ENCODE measurements at regions not wholly inside any gene's neighbourhood (a gene's known extent, or its start where the extent isn't known, plus 50 kb on each side); places are given as distances from the start of the nearest gene placed in this dataset.
"Not testable (repeated sequence)": the region's sequence is repeated elsewhere in the genome, so short reads cannot be mapped to it uniquely, and the experiment has no call there.

DNA sequence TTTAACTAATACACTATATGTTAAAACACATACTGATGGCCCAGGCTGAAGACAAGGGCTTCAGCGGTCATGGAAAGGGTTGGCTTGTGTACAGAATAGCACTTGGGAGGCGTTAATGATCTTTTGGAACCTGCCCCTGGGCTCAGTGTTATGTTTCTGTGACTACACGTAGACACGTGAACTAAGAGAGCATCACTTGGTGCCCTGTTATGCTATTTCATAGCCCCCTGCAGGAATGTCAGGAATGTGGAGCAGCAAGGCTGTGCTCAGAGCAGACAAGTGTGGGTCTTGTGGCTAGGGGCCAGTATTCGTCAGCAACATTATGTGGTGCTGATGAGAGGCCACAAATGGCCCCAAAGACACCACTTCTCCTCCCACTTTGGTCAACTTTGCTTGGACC lies 132.4 kb downstream of the MAP3K21 start:
- DNase-seq (ENCODE audit: low read depth) = no peak
- H3K4me3 ChIP-seq (ENCODE audit: low read length) = no peak overlapping the region

GRCh38 chr1:233460692-233461091 lies 133.2 kb downstream of the MAP3K21 start:
- H3K4me3 ChIP-seq (ENCODE audit: low read length) = no peak overlapping the region
- TF ChIP-seq, protein P1, sequence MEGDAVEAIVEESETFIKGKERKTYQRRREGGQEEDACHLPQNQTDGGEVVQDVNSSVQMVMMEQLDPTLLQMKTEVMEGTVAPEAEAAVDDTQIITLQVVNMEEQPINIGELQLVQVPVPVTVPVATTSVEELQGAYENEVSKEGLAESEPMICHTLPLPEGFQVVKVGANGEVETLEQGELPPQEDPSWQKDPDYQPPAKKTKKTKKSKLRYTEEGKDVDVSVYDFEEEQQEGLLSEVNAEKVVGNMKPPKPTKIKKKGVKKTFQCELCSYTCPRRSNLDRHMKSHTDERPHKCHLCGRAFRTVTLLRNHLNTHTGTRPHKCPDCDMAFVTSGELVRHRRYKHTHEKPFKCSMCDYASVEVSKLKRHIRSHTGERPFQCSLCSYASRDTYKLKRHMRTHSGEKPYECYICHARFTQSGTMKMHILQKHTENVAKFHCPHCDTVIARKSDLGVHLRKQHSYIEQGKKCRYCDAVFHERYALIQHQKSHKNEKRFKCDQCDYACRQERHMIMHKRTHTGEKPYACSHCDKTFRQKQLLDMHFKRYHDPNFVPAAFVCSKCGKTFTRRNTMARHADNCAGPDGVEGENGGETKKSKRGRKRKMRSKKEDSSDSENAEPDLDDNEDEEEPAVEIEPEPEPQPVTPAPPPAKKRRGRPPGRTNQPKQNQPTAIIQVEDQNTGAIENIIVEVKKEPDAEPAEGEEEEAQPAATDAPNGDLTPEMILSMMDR (IDR thresholded peaks at IDR 0.05; ENCODE audit: insufficient read depth, low read depth, low read length, missing control alignments) = no peak
- DNase-seq (ENCODE audit: low read depth) = no peak

More for the DNA sequence above, 132.4 kb downstream of the MAP3K21 start:
- TF ChIP-seq, protein P1 (IDR thresholded peaks at IDR 0.05; ENCODE audit: insufficient read depth, low read depth, low read length, missing control alignments) = no peak

GRCh38 chr1:233461847-233462246 lies 134.3 kb downstream of the MAP3K21 start:
- no peak overlapping the region for H3K4me3 ChIP-seq (ENCODE audit: low read length)
- no peak for DNase-seq (ENCODE audit: low read depth)
- TF ChIP-seq, protein P1 (IDR thresholded peaks at IDR 0.05; ENCODE audit: insufficient read depth, low read depth, low read length, missing control alignments) = no peak

- H3K4me3 ChIP-seq (ENCODE audit: low read length) = no peak overlapping the region
- TF ChIP-seq, protein P1 (IDR thresholded peaks at IDR 0.05; ENCODE audit: insufficient read depth, low read depth, low read length, missing control alignments) = no peak
- DNase-seq (ENCODE audit: low read depth) = no peak
These were observed 135.8 kb downstream of the MAP3K21 start for GRCh38 chr1:233463333-233463732.

- TF ChIP-seq, protein P1 (IDR thresholded peaks at IDR 0.05; ENCODE audit: insufficient read depth, low read depth, low read length, missing control alignments) = no peak
- no peak for DNase-seq (ENCODE audit: low read depth)
- H3K4me3 ChIP-seq (ENCODE audit: low read length) = no peak overlapping the region
These were observed 138.3 kb downstream of the MAP3K21 start for GRCh38 chr1:233465745-233466343.

- TF ChIP-seq, protein P1 (IDR thresholded peaks at IDR 0.05; ENCODE audit: insufficient read depth, low read depth, low read length, missing control alignments) = no peak
- no peak for DNase-seq (ENCODE audit: low read depth)
- H3K4me3 ChIP-seq (ENCODE audit: low read length) = no peak overlapping the region
These were observed 143.0 kb upstream of the KCNK1 start for GRCh38 chr1:233470741-233471499.

DNA sequence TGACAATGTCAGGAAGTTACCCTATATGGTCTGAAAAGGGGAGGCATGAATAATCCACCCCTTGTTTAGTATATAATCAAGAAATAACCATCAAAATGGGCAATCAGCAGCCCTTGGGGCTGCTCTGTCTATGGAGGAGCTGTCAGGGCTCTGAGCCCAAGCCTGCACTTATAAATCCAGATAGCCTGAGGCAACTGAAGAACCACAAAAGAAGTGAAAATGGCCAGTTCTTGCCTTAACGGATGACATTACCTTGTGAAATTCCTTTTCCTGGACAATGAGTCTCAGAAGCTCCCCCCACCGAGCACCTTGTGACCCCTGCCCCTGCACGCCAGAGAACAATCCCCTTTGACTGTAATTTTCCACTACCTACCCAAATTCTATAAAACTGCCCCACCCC lies 142.1 kb upstream of the KCNK1 start:
- DNase-seq (ENCODE audit: low read depth) = not testable (repeated sequence)

GRCh38 chr1:233472796-233473195 lies 141.1 kb upstream of the KCNK1 start:
- not testable (repeated sequence) for H3K4me3 ChIP-seq (ENCODE audit: low read length)
- DNase-seq (ENCODE audit: low read depth) = peak; percentile 36

More for the DNA sequence above, 142.1 kb upstream of the KCNK1 start:
- H3K4me3 ChIP-seq (ENCODE audit: low read length) = not testable (repeated sequence)
